ENCODE measurements at regions not wholly inside any gene's neighbourhood (a gene's known extent, or its start where the extent isn't known, plus 50 kb on each side); places are given as distances from the start of the nearest gene placed in this dataset.

DNA sequence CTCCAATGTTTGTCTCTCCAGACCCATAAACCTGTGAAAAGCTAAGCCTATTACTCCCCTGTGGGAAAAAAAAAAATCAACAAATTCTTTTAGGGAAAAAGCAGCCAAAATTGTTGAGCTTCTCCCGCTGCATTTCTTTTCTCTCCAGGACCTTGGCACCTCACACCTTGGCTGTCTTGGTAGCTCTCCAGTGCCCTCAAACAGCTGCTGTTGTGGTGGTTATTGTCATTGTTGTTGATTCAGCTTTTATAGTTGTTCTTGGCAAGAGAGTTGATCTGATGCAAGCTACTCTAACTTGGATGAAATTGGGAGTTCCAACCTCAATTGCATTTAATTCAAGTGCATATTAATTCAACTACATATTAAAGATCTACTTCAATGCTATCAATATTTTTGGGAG lies 516.9 kb upstream of the LARGE1 start:
- no peaks in the 10 kb centered on the region for H3K9me3 ChIP-seq
- no peak overlapping the region for H3K4me3 ChIP-seq
- TF ChIP-seq EP300 (IDR thresholded peaks at IDR 0.05; ENCODE audit: low read depth) (no peak), POLR2A (IDR thresholded peaks at IDR 0.05) (no peak), POLR2AphosphoS5 (IDR thresholded peaks at IDR 0.05) (no peak)
- TF ChIP-seq, protein P1, sequence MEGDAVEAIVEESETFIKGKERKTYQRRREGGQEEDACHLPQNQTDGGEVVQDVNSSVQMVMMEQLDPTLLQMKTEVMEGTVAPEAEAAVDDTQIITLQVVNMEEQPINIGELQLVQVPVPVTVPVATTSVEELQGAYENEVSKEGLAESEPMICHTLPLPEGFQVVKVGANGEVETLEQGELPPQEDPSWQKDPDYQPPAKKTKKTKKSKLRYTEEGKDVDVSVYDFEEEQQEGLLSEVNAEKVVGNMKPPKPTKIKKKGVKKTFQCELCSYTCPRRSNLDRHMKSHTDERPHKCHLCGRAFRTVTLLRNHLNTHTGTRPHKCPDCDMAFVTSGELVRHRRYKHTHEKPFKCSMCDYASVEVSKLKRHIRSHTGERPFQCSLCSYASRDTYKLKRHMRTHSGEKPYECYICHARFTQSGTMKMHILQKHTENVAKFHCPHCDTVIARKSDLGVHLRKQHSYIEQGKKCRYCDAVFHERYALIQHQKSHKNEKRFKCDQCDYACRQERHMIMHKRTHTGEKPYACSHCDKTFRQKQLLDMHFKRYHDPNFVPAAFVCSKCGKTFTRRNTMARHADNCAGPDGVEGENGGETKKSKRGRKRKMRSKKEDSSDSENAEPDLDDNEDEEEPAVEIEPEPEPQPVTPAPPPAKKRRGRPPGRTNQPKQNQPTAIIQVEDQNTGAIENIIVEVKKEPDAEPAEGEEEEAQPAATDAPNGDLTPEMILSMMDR (IDR thresholded peaks at IDR 0.05) = no peak
- no peak overlapping the region for H3K27ac ChIP-seq
- 42 to 100% methylated on average over 1 of the region's 1 CpG for WGBS, 2 donors (ENCODE audit: low coverage in 1 of 2)
- H3K27me3 ChIP-seq = no peaks in the 10 kb centered on the region
- no peaks in the 10 kb centered on the region for H3K4me1 ChIP-seq
- H3K36me3 ChIP-seq = no peaks in the 10 kb centered on the region
- intact Hi-C loops (cut with DNase I; ENCODE audit: low total_unique reads) = no loop called here
- no peak for DNase-seq
- in situ Hi-C loops (cut with MboI; ENCODE audit: low pct_ligation_motif_present in 1 of 4, low pct_unique_long_range_greater_than_20kb in 1 of 4, low sequenced_read_pairs in 3 of 4) = no loop called here

DNA sequence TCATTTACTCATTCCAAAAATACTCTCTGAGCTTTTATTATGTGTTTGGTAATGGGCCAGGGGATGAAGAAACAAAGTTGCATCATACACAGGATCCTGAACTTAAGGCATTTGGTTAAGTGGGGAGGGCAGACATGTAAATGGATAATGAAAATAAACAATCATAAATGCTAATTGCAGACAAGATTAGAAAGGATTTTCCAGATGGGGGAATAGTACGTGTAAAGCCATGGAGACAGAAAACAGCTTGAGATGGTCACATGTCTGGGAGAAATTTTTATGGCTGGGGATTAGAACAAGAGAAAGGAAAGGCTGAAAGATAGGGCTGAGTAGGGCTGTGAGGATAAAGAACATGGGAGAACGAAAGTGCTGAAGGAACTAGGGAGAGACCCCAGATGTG lies 534.3 kb upstream of the LARGE1 start:
- in situ Hi-C loops (cut with MboI; ENCODE audit: low pct_ligation_motif_present in 1 of 4, low pct_unique_long_range_greater_than_20kb in 1 of 4, low sequenced_read_pairs in 3 of 4) (no loop called here), intact Hi-C loops (cut with DNase I; ENCODE audit: low total_unique reads) (no loop called here)
- Histone ChIP-seq H3K4me1 (no peaks in the 10 kb centered on the region), H3K9me3 (no peaks in the 10 kb centered on the region), H3K27ac (no peak overlapping the region), H3K27me3 (no peaks in the 10 kb centered on the region), H3K4me3 (no peak overlapping the region), H3K36me3 (no peaks in the 10 kb centered on the region)
- WGBS, 2 donors (ENCODE audit: low coverage in 1 of 2) = 24 to 30% methylated on average over 2 of the region's 2 CpGs
- DNase-seq = no peak
- no peak for TF ChIP-seq EP300 (IDR thresholded peaks at IDR 0.05; ENCODE audit: low read depth)
- TF ChIP-seq POLR2A (IDR thresholded peaks at IDR 0.05) = no peak
- TF ChIP-seq POLR2AphosphoS5 (IDR thresholded peaks at IDR 0.05) = no peak
- TF ChIP-seq, protein P1 (IDR thresholded peaks at IDR 0.05) = no peak

DNA sequence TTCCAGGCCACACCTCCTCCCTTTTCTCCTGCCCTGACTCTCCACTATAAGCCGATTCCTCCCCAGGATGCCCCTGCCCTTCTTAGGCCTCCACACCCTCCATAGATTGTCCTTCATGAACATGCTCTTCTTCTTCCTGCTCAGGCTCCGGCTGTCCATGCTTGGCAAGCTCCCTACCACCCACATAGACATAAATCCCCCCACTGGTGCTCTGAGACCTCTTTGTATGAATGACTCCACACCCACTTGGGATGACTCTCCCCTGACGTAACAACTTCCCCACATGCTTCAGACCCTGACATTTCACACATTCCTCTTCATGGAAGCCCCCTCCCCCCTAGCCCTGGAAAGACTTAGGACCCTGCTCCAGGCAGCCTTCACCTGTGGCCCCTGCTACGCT lies 542.5 kb upstream of the LARGE1 start:
- no peak for DNase-seq
- in situ Hi-C loops (cut with MboI; ENCODE audit: low pct_ligation_motif_present in 1 of 4, low pct_unique_long_range_greater_than_20kb in 1 of 4, low sequenced_read_pairs in 3 of 4) (no loop called here), intact Hi-C loops (cut with DNase I; ENCODE audit: low total_unique reads) (no loop called here)
- H3K27me3 ChIP-seq = no peaks in the 10 kb centered on the region
- H3K27ac ChIP-seq = no peak overlapping the region
- no peaks in the 10 kb centered on the region for H3K4me1 ChIP-seq
- H3K9me3 ChIP-seq = no peaks in the 10 kb centered on the region
- TF ChIP-seq POLR2A (IDR thresholded peaks at IDR 0.05) = no peak
- TF ChIP-seq POLR2AphosphoS5 (IDR thresholded peaks at IDR 0.05) = no peak
- TF ChIP-seq, protein P1 (IDR thresholded peaks at IDR 0.05) = no peak
- no peak for TF ChIP-seq EP300 (IDR thresholded peaks at IDR 0.05; ENCODE audit: low read depth)
- H3K4me3 ChIP-seq = no peak overlapping the region
- H3K36me3 ChIP-seq = no peaks in the 10 kb centered on the region
- WGBS, 2 donors (ENCODE audit: low coverage in 1 of 2) = 76 to 83% methylated on average over 2 to 4 of the region's 4 CpGs

DNA sequence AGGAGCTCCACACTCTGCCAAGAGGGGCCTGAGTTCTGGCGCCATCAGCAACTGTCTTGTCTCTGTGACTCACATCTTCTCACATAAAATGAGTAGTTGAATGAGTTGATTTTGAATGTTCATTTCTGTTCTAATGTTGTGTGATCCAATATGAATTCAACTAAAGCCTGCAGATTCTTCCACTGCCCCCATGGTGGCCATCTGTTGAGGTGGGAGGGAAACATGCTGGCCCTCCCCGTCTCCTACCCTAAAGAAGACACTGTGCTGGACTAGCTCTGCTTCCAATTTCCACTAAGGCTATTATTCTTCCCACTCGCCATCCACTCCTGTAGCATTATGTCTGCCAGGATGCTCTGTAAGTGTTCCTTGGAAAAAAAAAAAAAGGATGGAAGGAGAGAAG lies 555.6 kb upstream of the LARGE1 start:
- intact Hi-C loops (cut with DNase I; ENCODE audit: low total_unique reads) = no loop called here
- 74 to 83% methylated on average over 2 to 3 of the region's 3 CpGs for WGBS, 2 donors (ENCODE audit: low coverage in 1 of 2)
- in situ Hi-C loops (cut with MboI; ENCODE audit: low pct_ligation_motif_present in 1 of 4, low pct_unique_long_range_greater_than_20kb in 1 of 4, low sequenced_read_pairs in 3 of 4) = no loop called here
- H3K27me3 ChIP-seq = no peaks in the 10 kb centered on the region
- H3K9me3 ChIP-seq = peaks cover 0 to 3% of the 10 kb centered on the region in 2 donors
- H3K36me3 ChIP-seq = no peaks in the 10 kb centered on the region
- H3K27ac ChIP-seq = no peak overlapping the region
- no peak overlapping the region for H3K4me3 ChIP-seq
- no peak for DNase-seq
- H3K4me1 ChIP-seq = no peaks in the 10 kb centered on the region
- TF ChIP-seq POLR2A (IDR thresholded peaks at IDR 0.05) (no peak), EP300 (IDR thresholded peaks at IDR 0.05; ENCODE audit: low read depth) (no peak), POLR2AphosphoS5 (IDR thresholded peaks at IDR 0.05) (no peak)
- TF ChIP-seq, protein P1 (IDR thresholded peaks at IDR 0.05) = no peak
